ENCODE measurements at regions not wholly inside any gene's neighbourhood (a gene's known extent, or its start where the extent isn't known, plus 50 kb on each side); places are given as distances from the start of the nearest gene placed in this dataset.

GRCh38 chr10:63829573-63830149, 308.5 kb downstream of the REEP3 start:
- Histone ChIP-seq H3K9ac (no peak overlapping the region), H3K79me2 (ENCODE audit: low read depth) (no peaks in the 10 kb centered on the region), H2AFZ (replicated peaks) (peak overlapping the region; percentile 66), H3K4me3 (no peak overlapping the region), H3K27ac (no peak overlapping the region), H3F3A (ENCODE audit: low read depth) (no peaks in the 10 kb centered on the region), H3K4me1 (peaks cover 10% of the 10 kb centered on the region), H3K4me2 (no peak overlapping the region), H3K9me3 (ENCODE audit: low read depth) (no peaks in the 10 kb centered on the region), H4K20me1 (ENCODE audit: low read depth) (no peaks in the 10 kb centered on the region), H3K36me3 (no peaks in the 10 kb centered on the region), H3K27me3 (no peaks in the 10 kb centered on the region)
- peak; percentile 7 for DNase-seq (ENCODE audit: low spot score)
- H3K4me3 Mint-ChIP-seq = no peak overlapping the region
- TF ChIP-seq EZH2 (IDR thresholded peaks at IDR 0.05) (no peak), CTCF (IDR thresholded peaks at IDR 0.05) (no peak), EZH2phosphoT487 (IDR thresholded peaks at IDR 0.05) (no peak)
- H3K27ac Mint-ChIP-seq = no peak overlapping the region
- H3K4me1 Mint-ChIP-seq = peaks cover 2% of the 10 kb centered on the region
- H3K9me3 Mint-ChIP-seq = no peaks in the 10 kb centered on the region
- H3K27me3 Mint-ChIP-seq (ENCODE audit: insufficient read depth, low read depth) = no peaks in the 10 kb centered on the region
- H3K36me3 Mint-ChIP-seq = no peaks in the 10 kb centered on the region

- Histone ChIP-seq H3K9me3 (ENCODE audit: low read depth) (no peaks in the 10 kb centered on the region), H3K27ac (no peak overlapping the region), H3K79me2 (ENCODE audit: low read depth) (no peaks in the 10 kb centered on the region), H2AFZ (replicated peaks) (no peak overlapping the region), H4K20me1 (ENCODE audit: low read depth) (no peaks in the 10 kb centered on the region), H3F3A (ENCODE audit: low read depth) (no peaks in the 10 kb centered on the region), H3K4me3 (no peak overlapping the region), H3K36me3 (no peaks in the 10 kb centered on the region), H3K27me3 (no peaks in the 10 kb centered on the region), H3K9ac (no peak overlapping the region), H3K4me2 (no peak overlapping the region), H3K4me1 (peaks cover 10% of the 10 kb centered on the region)
- Mint-ChIP-seq H3K4me3 (no peak overlapping the region), H3K9me3 (no peaks in the 10 kb centered on the region), H3K36me3 (no peaks in the 10 kb centered on the region), H3K27me3 (ENCODE audit: insufficient read depth, low read depth) (peaks cover 4% of the 10 kb centered on the region), H3K4me1 (peaks cover 2% of the 10 kb centered on the region), H3K27ac (no peak overlapping the region)
- DNase-seq (ENCODE audit: low spot score) = no peak
- TF ChIP-seq CTCF (IDR thresholded peaks at IDR 0.05) (no peak), EZH2phosphoT487 (IDR thresholded peaks at IDR 0.05) (no peak)
Measured at GRCh38 chr10:63832686-63833085, 311.5 kb downstream of the REEP3 start.

GRCh38 chr10:63833411-63834060, 312.3 kb downstream of the REEP3 start:
- no peaks in the 10 kb centered on the region for H3K9me3 ChIP-seq (ENCODE audit: low read depth)
- Mint-ChIP-seq H3K4me3 (no peak overlapping the region), H3K27ac (no peak overlapping the region), H3K4me1 (peaks cover 2% of the 10 kb centered on the region), H3K9me3 (no peaks in the 10 kb centered on the region), H3K36me3 (no peaks in the 10 kb centered on the region), H3K27me3 (ENCODE audit: insufficient read depth, low read depth) (peaks cover 4% of the 10 kb centered on the region)
- H3F3A ChIP-seq (ENCODE audit: low read depth) = no peaks in the 10 kb centered on the region
- TF ChIP-seq EZH2 (IDR thresholded peaks at IDR 0.05) = no peak
- TF ChIP-seq CTCF (IDR thresholded peaks at IDR 0.05) = no peak
- no peak for TF ChIP-seq EZH2phosphoT487 (IDR thresholded peaks at IDR 0.05)
- no peak for DNase-seq (ENCODE audit: low spot score)
- no peak overlapping the region for H3K4me3 ChIP-seq
- no peak overlapping the region for H3K27ac ChIP-seq
- no peaks in the 10 kb centered on the region for H4K20me1 ChIP-seq (ENCODE audit: low read depth)
- H3K79me2 ChIP-seq (ENCODE audit: low read depth) = no peaks in the 10 kb centered on the region
- H3K4me1 ChIP-seq = peaks cover 10% of the 10 kb centered on the region
- H3K4me2 ChIP-seq = no peak overlapping the region
- H3K36me3 ChIP-seq = no peaks in the 10 kb centered on the region
- no peak overlapping the region for H3K9ac ChIP-seq
- no peaks in the 10 kb centered on the region for H3K27me3 ChIP-seq
- H2AFZ ChIP-seq (replicated peaks) = no peak overlapping the region

Measured in neural progenitor cell (in vitro differentiated cells).